ENCODE measurements at regions not wholly inside any gene's neighbourhood (a gene's known extent, or its start where the extent isn't known, plus 50 kb on each side); places are given as distances from the start of the nearest gene placed in this dataset.
A peak's percentile ranks its signal among the peaks of the same experiment; 100 is the strongest.

DNA sequence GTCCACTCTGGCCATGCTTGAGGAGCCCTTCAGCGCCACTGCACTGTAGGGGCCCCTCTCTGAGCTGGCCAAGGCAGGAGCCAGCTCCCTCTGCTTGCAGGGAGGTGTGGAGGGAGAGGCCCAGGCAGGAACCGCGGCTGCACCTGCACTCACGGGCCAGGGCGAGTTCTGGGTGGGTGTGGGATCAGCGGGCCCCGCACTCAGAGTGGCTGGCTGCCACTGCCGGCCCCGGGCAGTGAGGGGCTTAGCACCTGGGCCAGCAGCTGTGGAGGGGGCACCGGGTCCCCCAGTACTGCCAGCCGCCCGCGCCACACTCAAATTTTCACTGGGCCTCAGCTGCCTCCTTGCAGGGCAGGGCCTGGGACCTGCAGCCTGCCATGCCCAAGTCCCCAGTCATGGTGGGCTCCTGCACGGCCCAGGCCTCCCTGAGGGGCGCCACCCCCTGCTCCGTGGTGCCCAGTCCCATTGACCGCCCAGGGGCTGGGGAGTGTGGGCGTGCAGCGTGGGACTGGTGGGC lies 347.2 kb upstream of the SPOCK3 start:
- DNase-seq (peak in 2 of 5 donors; percentile 12 to 45), ATAC-seq (peak in 1 of 4 donors; percentile 31)
- Histone ChIP-seq H3K27me3 (no peaks in the 10 kb centered on the region), H3K27ac (no peak overlapping the region), H3K9me3 (peaks cover 0 to 34% (median 10%) of the 10 kb centered on the region in 12 donors), H3K4me1 (no peaks in the 10 kb centered on the region), H3K36me3 (no peaks in the 10 kb centered on the region), H3K4me3 (no peak overlapping the region)
- intact Hi-C loops (cut with DNase I), result no loop called here
- TF ChIP-seq, protein P1, sequence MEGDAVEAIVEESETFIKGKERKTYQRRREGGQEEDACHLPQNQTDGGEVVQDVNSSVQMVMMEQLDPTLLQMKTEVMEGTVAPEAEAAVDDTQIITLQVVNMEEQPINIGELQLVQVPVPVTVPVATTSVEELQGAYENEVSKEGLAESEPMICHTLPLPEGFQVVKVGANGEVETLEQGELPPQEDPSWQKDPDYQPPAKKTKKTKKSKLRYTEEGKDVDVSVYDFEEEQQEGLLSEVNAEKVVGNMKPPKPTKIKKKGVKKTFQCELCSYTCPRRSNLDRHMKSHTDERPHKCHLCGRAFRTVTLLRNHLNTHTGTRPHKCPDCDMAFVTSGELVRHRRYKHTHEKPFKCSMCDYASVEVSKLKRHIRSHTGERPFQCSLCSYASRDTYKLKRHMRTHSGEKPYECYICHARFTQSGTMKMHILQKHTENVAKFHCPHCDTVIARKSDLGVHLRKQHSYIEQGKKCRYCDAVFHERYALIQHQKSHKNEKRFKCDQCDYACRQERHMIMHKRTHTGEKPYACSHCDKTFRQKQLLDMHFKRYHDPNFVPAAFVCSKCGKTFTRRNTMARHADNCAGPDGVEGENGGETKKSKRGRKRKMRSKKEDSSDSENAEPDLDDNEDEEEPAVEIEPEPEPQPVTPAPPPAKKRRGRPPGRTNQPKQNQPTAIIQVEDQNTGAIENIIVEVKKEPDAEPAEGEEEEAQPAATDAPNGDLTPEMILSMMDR (IDR thresholded peaks at IDR 0.05), result no peak
- no peak for TF ChIP-seq POLR2A (IDR thresholded peaks at IDR 0.05)
- WGBS, 4 donors, result 85 to 90% (median 86%) methylated on average over 5 to 19 of the region's 19 CpGs

DNA sequence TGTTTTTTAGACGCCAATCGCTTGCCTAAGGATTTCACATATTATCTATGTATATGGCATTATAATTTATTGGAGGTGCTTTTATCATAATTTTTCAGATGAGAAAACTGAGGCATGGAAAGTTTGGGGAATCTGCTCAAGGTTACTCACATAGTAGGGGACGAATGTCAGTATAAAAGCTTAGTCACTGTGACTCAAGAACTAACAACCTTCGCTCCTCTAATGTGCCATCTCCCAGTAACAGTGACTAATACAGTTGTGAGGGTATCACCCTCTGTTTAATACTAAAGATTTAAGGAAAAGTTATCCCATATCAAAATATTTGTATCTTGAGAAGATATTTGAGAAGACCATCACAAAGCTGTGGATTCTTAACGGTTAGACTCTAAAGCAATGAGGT lies 353.1 kb upstream of the SPOCK3 start:
- Histone ChIP-seq H3K4me1 (no peaks in the 10 kb centered on the region), H3K4me3 (no peak overlapping the region), H3K9me3 (peaks cover 0 to 3% (median 0%) of the 10 kb centered on the region in 12 donors), H3K27ac (no peak overlapping the region), H3K36me3 (no peaks in the 10 kb centered on the region), H3K27me3 (no peaks in the 10 kb centered on the region)
- no peak for DNase-seq
- TF ChIP-seq, protein P1 (IDR thresholded peaks at IDR 0.05), result no peak
- no peak for TF ChIP-seq POLR2A (IDR thresholded peaks at IDR 0.05)
- ATAC-seq, result no peak
- intact Hi-C loops (cut with DNase I), result no loop called here
- 76 to 84% (median 81%) methylated on average over 5 of the region's 5 CpGs for WGBS, 4 donors

DNA sequence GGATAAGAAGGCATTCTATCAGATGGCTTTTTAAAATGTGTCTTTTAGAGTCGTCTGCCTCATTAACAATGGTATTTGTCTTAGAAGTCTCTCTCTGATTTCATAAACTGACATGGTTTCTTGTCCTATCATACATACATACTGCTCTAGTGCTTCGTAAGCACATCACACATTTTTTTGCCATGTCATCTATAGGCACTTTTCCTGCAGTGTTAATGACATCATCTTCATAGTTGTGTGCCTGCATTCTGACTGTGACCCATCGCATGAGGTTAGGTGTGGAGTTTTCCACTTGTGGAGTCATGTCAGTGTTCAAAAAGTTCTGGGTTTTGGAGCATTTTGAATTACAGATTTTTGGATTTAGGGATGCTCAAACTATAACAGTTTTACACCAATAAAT lies 361.6 kb upstream of the SPOCK3 start:
- intact Hi-C loops (cut with DNase I), result no loop called here
- no peak for ATAC-seq
- Histone ChIP-seq H3K27me3 (no peaks in the 10 kb centered on the region), H3K4me1 (no peaks in the 10 kb centered on the region), H3K27ac (no peak overlapping the region), H3K36me3 (no peaks in the 10 kb centered on the region), H3K4me3 (no peak overlapping the region), H3K9me3 (peaks cover 0 to 9% (median 0%) of the 10 kb centered on the region in 12 donors)
- 54 to 73% (median 64%) methylated on average over 3 of the region's 3 CpGs for WGBS, 4 donors
- no peak for TF ChIP-seq POLR2A (IDR thresholded peaks at IDR 0.05)
- TF ChIP-seq, protein P1 (IDR thresholded peaks at IDR 0.05), result no peak
- no peak for DNase-seq

DNA sequence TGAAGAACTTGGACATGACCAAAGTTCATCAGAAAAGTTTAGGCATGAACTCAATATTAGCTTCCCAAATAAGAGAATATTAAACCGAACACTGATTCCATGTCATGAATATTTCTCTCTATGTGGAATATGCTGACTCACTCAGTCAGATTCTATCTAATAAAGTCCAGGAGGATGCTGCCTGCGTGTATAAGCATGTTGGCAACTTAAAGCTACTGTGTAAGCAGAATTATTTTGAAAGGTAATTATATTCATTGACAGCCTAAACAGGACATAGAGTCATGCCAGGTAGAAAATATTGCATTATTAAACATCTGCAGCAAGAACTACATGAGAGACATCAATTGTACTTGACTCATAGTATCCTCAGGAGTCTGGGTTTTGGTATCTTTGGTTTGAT lies 367.9 kb upstream of the SPOCK3 start:
- DNase-seq, result no peak
- WGBS, 4 donors, result 68 to 76% (median 71%) methylated on average over 2 of the region's 2 CpGs
- H3K9me3 ChIP-seq, result no peaks in the 10 kb centered on the region
- ATAC-seq, result no peak
- intact Hi-C loops (cut with DNase I), result no loop called here
- TF ChIP-seq, protein P1 (IDR thresholded peaks at IDR 0.05), result no peak
- TF ChIP-seq POLR2A (IDR thresholded peaks at IDR 0.05), result no peak
- no peak overlapping the region for H3K27ac ChIP-seq
- H3K4me3 ChIP-seq, result no peak overlapping the region
- H3K4me1 ChIP-seq, result no peaks in the 10 kb centered on the region
- no peaks in the 10 kb centered on the region for H3K36me3 ChIP-seq
- H3K27me3 ChIP-seq, result no peaks in the 10 kb centered on the region

Data from heart left ventricle (tissue), 16 donors.